Stimulated activated CD8-positive, alpha-beta memory T cell treated with anti-CD3 and anti-CD28 coated beads, Interleukin-4, amount 100 ng/mL, for 1 hour (primary cell): ENCODE measurements at regions not wholly inside any gene's neighbourhood (a gene's known extent, or its start where the extent isn't known, plus 50 kb on each side); places are given as distances from the start of the nearest gene placed in this dataset.

Experiments
- DNase-seq, 2 donors: peaks; one replicate each; pipeline ENCODE4 v3.0.0-alpha.2; 2020; ENCODE audit warnings: low read depth in 2 of 2, low spot score in 1 of 2

- DNase-seq, result no peak
Observed at GRCh38 chr17:36863676-36864612, 73.3 kb upstream of the LHX1 start.

- DNase-seq, result no peak
Observed at GRCh38 chr17:36864827-36865430, 72.3 kb upstream of the LHX1 start.

- no peak for DNase-seq
Observed at GRCh38 chr17:36867716-36868341, 69.4 kb upstream of the LHX1 start.

- no peak for DNase-seq
Observed at GRCh38 chr17:36868777-36869176, 68.5 kb upstream of the LHX1 start.

- DNase-seq, result no peak
Observed at GRCh38 chr17:36869441-36869840, 67.8 kb upstream of the LHX1 start.

- no peak for DNase-seq
Observed at GRCh38 chr17:36869856-36870719, 67.2 kb upstream of the LHX1 start.

- DNase-seq, result no peak
Observed at GRCh38 chr17:36870720-36870999, 66.6 kb upstream of the LHX1 start.

- no peak for DNase-seq
Observed at GRCh38 chr17:36875698-36876293, 61.5 kb upstream of the LHX1 start.

GRCh38 chr17:36876966-36877365 is 60.3 kb upstream of the LHX1 start:
- DNase-seq, result no peak

- no peak for DNase-seq
Observed at GRCh38 chr17:36877771-36878170, 59.5 kb upstream of the LHX1 start.

GRCh38 chr17:36878216-36878615 is 59.1 kb upstream of the LHX1 start:
- no peak for DNase-seq

GRCh38 chr17:36879027-36879426 is 58.2 kb upstream of the LHX1 start:
- DNase-seq, result no peak

- DNase-seq, result no peak
Observed at GRCh38 chr17:36879624-36880131, 57.6 kb upstream of the LHX1 start.

- no peak for DNase-seq
Observed at GRCh38 chr17:36880268-36880905, 56.9 kb upstream of the LHX1 start.

GRCh38 chr17:36881323-36881722 is 56.0 kb upstream of the LHX1 start:
- no peak for DNase-seq

- DNase-seq, result no peak
Observed at GRCh38 chr17:36884495-36885152, 52.7 kb upstream of the LHX1 start.

- no peak for DNase-seq
Observed at GRCh38 chr17:36885153-36885735, 52.0 kb upstream of the LHX1 start.

- DNase-seq, result no peak
Observed at GRCh38 chr17:36885771-36886377, 51.4 kb upstream of the LHX1 start.
